UCSD-AML1 (cell line): ENCODE measurements at regions not wholly inside any gene's neighbourhood (a gene's known extent, or its start where the extent isn't known, plus 50 kb on each side); places are given as distances from the start of the nearest gene placed in this dataset.
"Not testable (repeated sequence)": the region's sequence is repeated elsewhere in the genome, so short reads cannot be mapped to it uniquely, and the experiment has no call there.

Experiments used
- DNase-seq: peaks from one replicate; lab custom pipeline; 2025; ENCODE audit not compliant: unreplicated experiment; lab: John Stamatoyannopoulos, UW

- no peak for DNase-seq
Observed at GRCh38 chr14:83133981-83134645, 1600.5 kb upstream of the SEL1L start.

GRCh38 chr14:83140756-83141155 lies 1607.1 kb upstream of the SEL1L start:
- no peak for DNase-seq

- DNase-seq = no peak
Observed at GRCh38 chr14:83147006-83147405, 1613.4 kb upstream of the SEL1L start.

GRCh38 chr14:83151571-83151970 lies 1617.9 kb upstream of the SEL1L start:
- DNase-seq = no peak

GRCh38 chr14:83153081-83153480 lies 1619.4 kb upstream of the SEL1L start:
- DNase-seq = no peak

- no peak for DNase-seq
Observed at GRCh38 chr14:83162361-83162929, 1628.8 kb upstream of the SEL1L start.

GRCh38 chr14:83163016-83163415 lies 1629.4 kb upstream of the SEL1L start:
- DNase-seq = no peak

- no peak for DNase-seq
Observed at GRCh38 chr14:83164016-83164415, 1630.4 kb upstream of the SEL1L start.

GRCh38 chr14:83164591-83164990 lies 1630.9 kb upstream of the SEL1L start:
- no peak for DNase-seq

- no peak for DNase-seq
Observed at GRCh38 chr14:83170165-83170564, 1636.5 kb upstream of the SEL1L start.

GRCh38 chr14:83171761-83172160 lies 1638.1 kb upstream of the SEL1L start:
- DNase-seq = no peak

GRCh38 chr14:83172363-83172762 lies 1638.7 kb upstream of the SEL1L start:
- DNase-seq = no peak

- no peak for DNase-seq
Observed at GRCh38 chr14:83173687-83174086, 1640.0 kb upstream of the SEL1L start.

GRCh38 chr14:83184531-83184930 lies 1650.9 kb upstream of the SEL1L start:
- no peak for DNase-seq

GRCh38 chr14:83188311-83188710 lies 1654.7 kb upstream of the SEL1L start:
- not testable (repeated sequence) for DNase-seq

- DNase-seq = no peak
Observed at GRCh38 chr14:83196236-83196635, 1662.6 kb upstream of the SEL1L start.

GRCh38 chr14:83197271-83197670 lies 1663.6 kb upstream of the SEL1L start:
- no peak for DNase-seq

- DNase-seq = no peak
Observed at GRCh38 chr14:83207550-83207949, 1673.9 kb upstream of the SEL1L start.

- no peak for DNase-seq
Observed at GRCh38 chr14:83208341-83208740, 1674.7 kb upstream of the SEL1L start.

GRCh38 chr14:83217492-83217891 lies 1683.8 kb upstream of the SEL1L start:
- no peak for DNase-seq

- DNase-seq = no peak
Observed at GRCh38 chr14:83247924-83248639, 1714.4 kb upstream of the SEL1L start.

- DNase-seq = no peak
Observed at GRCh38 chr14:83251402-83251801, 1717.7 kb upstream of the SEL1L start.
